CD4-positive, alpha-beta T cell treated with Interleukin-12 subunit alpha and Interleukin-12 subunit beta, for 1 hour (primary cell): ENCODE measurements at regions not wholly inside any gene's neighbourhood (a gene's known extent, or its start where the extent isn't known, plus 50 kb on each side); places are given as distances from the start of the nearest gene placed in this dataset.
A peak's percentile ranks its signal among the peaks of the same experiment; 100 is the strongest.
"Not testable (repeated sequence)": the region's sequence is repeated elsewhere in the genome, so short reads cannot be mapped to it uniquely, and the experiment has no call there.

Experiments
- DNase-seq: peaks from one replicate; pipeline ENCODE4 v3.0.0-alpha.2; 2020

GRCh38 chr11:71095294-71095850 is 157.0 kb downstream of the SHANK2 start:
- no peak for DNase-seq

GRCh38 chr11:71094296-71095077 is 157.9 kb downstream of the SHANK2 start:
- no peak for DNase-seq

GRCh38 chr11:71093783-71094182 is 158.6 kb downstream of the SHANK2 start:
- DNase-seq: no peak

GRCh38 chr11:71091506-71092265 is 160.7 kb downstream of the SHANK2 start:
- no peak for DNase-seq

GRCh38 chr11:71089571-71089970 is 162.8 kb downstream of the SHANK2 start:
- no peak for DNase-seq

GRCh38 chr11:71088314-71089215 is 163.8 kb downstream of the SHANK2 start:
- DNase-seq: not testable (repeated sequence)

GRCh38 chr11:71086687-71087258 is 165.6 kb downstream of the SHANK2 start:
- DNase-seq: no peak

GRCh38 chr11:71084306-71085012 is 167.9 kb downstream of the SHANK2 start:
- DNase-seq: no peak

- DNase-seq: no peak
These were observed 169.3 kb downstream of the SHANK2 start for GRCh38 chr11:71083105-71083504.

- DNase-seq: no peak
These were observed 169.9 kb downstream of the SHANK2 start for GRCh38 chr11:71082454-71082853.

GRCh38 chr11:71081704-71082230 is 170.6 kb downstream of the SHANK2 start:
- DNase-seq: no peak

- DNase-seq: peak; percentile 17
These were observed 171.9 kb downstream of the SHANK2 start for GRCh38 chr11:71080239-71081097.

- no peak for DNase-seq
These were observed 172.6 kb downstream of the SHANK2 start for GRCh38 chr11:71079795-71080194.

GRCh38 chr11:71078482-71078881 is 173.9 kb downstream of the SHANK2 start:
- DNase-seq: no peak

GRCh38 chr11:71076525-71077304 is 175.7 kb downstream of the SHANK2 start:
- no peak for DNase-seq

- DNase-seq: no peak
These were observed 176.4 kb downstream of the SHANK2 start for GRCh38 chr11:71075871-71076420.

- no peak for DNase-seq
These were observed 177.2 kb downstream of the SHANK2 start for GRCh38 chr11:71075116-71075720.

GRCh38 chr11:71071736-71072509 is 180.5 kb downstream of the SHANK2 start:
- no peak for DNase-seq
